Mucosa of stomach (tissue), 1 donor: ENCODE measurements at regions not wholly inside any gene's neighbourhood (a gene's known extent, or its start where the extent isn't known, plus 50 kb on each side); places are given as distances from the start of the nearest gene placed in this dataset.

Source experiments
- H3K27me3 ChIP-seq: one replicate; pipeline ENCODE4 v1.7.0; 2013; ENCODE audit warnings: mild to moderate bottlenecking, low read length; ENCODE audit not compliant: control insufficient read depth, insufficient read depth
- H3K36me3 ChIP-seq: one replicate; pipeline ENCODE4 v1.7.0; 2013; ENCODE audit warnings: low read length; ENCODE audit not compliant: control insufficient read depth, insufficient read depth
- H3K4me1 ChIP-seq: one replicate; pipeline ENCODE4 v1.7.0; 2013; ENCODE audit warnings: mild to moderate bottlenecking, low read length; ENCODE audit not compliant: control insufficient read depth, insufficient read depth
- H3K4me3 ChIP-seq: one replicate; pipeline ENCODE4 v1.7.0; 2013; ENCODE audit warnings: low read length
- H3K9ac ChIP-seq: one replicate; pipeline ENCODE4 v1.7.0; 2013; ENCODE audit warnings: mild to moderate bottlenecking, low read length, moderate library complexity
- H3K9me3 ChIP-seq: one replicate; pipeline ENCODE4 v1.7.0; 2013; ENCODE audit warnings: mild to moderate bottlenecking, low read length, moderate library complexity; ENCODE audit not compliant: control insufficient read depth
- donor health status: Pancreatic carcinoma.

DNA sequence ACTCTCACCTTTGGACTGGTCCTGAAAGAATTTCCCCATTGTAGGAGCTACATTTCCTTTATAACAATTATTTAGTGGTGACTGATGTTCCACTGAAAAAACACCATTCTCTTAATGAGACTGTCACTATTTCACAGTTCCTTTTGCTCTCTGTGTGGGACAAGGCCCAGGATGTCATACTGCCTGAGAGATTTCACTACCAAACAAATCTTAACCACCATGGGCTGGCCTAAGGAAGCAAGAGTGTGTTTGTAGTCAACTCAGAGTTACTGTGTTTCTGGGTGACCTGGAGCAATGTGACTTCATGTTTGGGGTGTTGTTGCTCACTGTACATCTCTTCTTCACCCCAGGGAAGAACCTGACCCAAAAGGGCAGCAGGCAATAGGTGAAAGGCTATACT is 50.1 kb upstream of the ZNF608 start:
- Histone ChIP-seq H3K4me1 (peaks cover 4% of the 10 kb centered on the region), H3K36me3 (no peaks in the 10 kb centered on the region), H3K4me3 (no peak overlapping the region), H3K9me3 (no peaks in the 10 kb centered on the region), H3K9ac (no peak overlapping the region), H3K27me3 (no peaks in the 10 kb centered on the region)

DNA sequence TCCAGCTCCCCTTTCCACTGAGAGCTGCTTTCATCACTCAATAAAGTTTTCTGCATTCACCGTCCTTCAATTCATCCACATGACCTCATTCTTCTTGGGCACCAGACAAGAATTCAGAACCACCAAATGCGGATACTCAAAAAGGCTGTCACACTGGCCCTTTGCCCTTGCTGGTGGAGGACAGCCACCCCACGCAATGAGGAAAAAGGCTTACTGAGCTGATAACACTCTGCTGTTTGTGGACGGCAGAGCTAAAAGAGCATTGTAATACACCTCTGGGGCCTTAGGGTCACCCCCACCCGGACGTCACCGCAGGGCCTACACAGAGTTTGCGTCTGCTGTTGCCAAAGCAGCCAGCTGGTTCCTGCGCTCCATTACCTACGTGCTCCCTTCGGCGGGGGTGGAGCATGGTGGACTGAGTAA is 51.2 kb upstream of the ZNF608 start:
- Histone ChIP-seq H3K4me1 (peaks cover 4% of the 10 kb centered on the region), H3K9ac (no peak overlapping the region), H3K27me3 (no peaks in the 10 kb centered on the region), H3K36me3 (no peaks in the 10 kb centered on the region), H3K4me3 (no peak overlapping the region), H3K9me3 (no peaks in the 10 kb centered on the region)

DNA sequence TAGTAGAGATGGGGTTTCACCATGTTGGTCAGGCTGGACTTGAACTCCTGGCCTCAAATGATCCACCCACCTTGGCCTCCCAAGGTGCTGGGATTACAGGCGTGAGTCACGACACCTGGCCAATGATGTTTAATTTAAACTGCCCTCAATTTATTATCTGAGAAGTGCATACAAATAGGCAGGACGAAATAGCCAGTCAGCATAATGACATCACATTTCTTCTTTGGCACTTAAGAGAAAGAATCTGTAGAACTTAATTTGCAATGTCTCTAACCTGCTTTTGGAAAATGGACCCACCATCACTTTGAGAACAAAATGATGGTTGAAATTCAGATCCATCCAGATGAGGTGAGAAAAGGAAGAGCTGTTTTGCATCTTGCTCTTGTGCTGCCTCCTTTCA is 52.5 kb upstream of the ZNF608 start:
- H3K9ac ChIP-seq, result no peak overlapping the region
- no peaks in the 10 kb centered on the region for H3K27me3 ChIP-seq
- H3K9me3 ChIP-seq, result no peaks in the 10 kb centered on the region
- no peaks in the 10 kb centered on the region for H3K36me3 ChIP-seq
- H3K4me1 ChIP-seq, result peaks cover 4% of the 10 kb centered on the region
- no peak overlapping the region for H3K4me3 ChIP-seq

DNA sequence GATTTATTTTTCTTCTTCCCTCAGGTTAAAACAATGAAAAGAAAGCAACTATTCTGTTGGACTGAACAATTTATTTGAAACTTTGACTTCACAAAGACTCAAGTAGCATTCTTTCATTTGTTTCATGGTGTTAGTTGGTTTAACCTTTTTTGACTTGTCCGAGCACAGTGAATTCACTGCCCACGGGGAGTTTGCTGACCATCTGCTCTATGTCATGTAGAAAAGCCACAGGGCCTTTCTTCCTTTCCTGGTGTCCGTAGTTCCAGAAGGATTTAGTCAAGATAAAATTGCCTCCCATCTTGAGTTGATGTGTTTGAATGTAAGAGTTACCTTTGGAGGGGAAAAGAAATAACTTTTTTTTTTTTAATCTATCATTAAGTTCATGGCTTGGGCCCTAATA is 55.1 kb upstream of the ZNF608 start:
- Histone ChIP-seq H3K4me1 (peaks cover 5% of the 10 kb centered on the region), H3K4me3 (no peak overlapping the region)

DNA sequence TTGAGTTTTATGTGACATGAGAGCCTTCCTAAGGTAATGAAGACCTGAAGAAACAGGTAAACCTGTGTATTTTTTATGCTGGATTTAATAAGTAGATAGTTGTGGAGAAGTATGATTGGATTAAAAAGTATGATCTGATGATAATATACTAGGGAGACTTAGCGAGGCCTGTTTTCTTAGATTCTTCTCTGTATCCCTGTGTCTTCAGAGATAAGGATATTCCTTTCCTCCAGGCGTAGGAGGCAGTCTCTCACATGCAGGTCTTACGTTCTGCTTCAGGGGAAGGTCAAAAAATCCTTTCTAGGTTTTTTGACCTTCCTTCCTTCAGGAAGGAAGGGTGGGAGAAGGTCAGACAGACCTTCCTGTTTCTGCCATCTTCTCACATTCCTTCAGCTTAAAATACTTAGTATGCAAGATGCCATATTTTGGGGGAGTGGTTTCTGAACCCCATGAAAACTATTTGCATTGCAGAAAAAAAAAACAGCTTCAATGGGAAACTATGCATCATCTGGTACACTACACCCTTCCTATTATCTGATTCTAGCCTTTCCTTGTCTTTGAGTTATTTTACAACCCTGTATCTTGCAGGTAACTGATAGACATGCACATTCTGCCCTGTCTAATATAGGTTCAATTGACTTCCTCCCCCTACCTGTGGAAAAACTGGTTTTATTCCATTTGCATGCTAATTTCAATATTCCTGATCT is 57.3 kb upstream of the ZNF608 start:
- Histone ChIP-seq H3K9ac (no peak overlapping the region), H3K4me3 (no peak overlapping the region), H3K27me3 (no peaks in the 10 kb centered on the region), H3K4me1 (peaks cover 7% of the 10 kb centered on the region), H3K9me3 (no peaks in the 10 kb centered on the region), H3K36me3 (no peaks in the 10 kb centered on the region)

More for the DNA sequence above, 55.1 kb upstream of the ZNF608 start:
- Histone ChIP-seq H3K9me3 (no peaks in the 10 kb centered on the region), H3K27me3 (no peaks in the 10 kb centered on the region), H3K36me3 (no peaks in the 10 kb centered on the region), H3K9ac (no peak overlapping the region)

DNA sequence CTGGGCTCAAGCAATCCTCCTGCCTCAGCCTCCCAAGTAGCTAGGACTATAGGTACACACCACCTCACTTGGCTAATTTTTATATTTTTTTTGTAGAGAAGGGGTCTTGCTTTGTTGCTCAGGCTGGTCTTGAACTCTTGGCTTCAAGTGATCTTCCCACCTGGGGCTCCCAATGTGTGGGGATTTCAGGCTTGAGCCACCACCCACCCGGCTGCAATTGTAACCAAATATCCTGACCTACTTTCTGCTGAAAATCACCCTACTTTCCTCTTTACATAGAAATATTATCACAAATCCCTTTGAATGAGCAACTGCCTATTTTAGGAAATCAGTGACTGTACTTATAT is 59.6 kb upstream of the ZNF608 start:
- Histone ChIP-seq H3K27me3 (no peaks in the 10 kb centered on the region), H3K36me3 (no peaks in the 10 kb centered on the region), H3K4me1 (peaks cover 7% of the 10 kb centered on the region), H3K9me3 (no peaks in the 10 kb centered on the region), H3K4me3 (no peak overlapping the region), H3K9ac (no peak overlapping the region)

DNA sequence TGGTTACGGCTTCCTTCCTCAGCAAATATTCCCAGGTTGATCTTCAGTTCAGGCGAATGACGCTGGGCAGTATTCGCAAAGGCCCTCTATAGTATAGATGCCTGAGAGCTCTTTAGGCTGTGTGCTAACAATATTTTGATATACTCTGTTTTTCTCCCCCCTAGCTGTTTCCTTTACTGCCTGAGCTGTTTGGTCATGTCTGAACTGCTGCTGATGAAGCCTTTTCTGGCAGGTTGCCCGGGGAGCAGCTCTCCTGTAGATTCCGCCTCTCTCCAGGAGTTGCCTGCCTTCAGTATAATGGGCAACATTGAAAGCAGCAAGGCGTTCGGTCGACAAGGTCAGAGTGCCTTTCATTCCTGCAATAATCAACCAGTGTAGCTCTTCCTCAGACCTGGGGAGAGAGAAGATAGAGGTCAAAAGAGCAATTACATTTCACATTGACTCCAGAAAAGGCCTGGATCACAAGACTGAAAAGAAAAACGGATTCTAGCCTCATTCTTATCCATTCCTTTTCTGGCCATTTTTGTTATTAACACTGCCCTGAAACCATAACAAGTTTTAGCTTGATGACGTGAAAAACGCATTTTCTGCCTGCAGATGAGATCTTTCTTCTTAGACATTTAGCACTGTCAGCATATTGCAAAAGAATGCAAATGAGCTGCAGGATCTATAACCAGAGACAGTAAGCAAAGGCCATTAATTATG is 60.1 kb upstream of the ZNF608 start:
- no peaks in the 10 kb centered on the region for H3K9me3 ChIP-seq
- peaks cover 7% of the 10 kb centered on the region for H3K4me1 ChIP-seq
- no peaks in the 10 kb centered on the region for H3K27me3 ChIP-seq
- H3K4me3 ChIP-seq, result no peak overlapping the region
- no peak overlapping the region for H3K9ac ChIP-seq
- no peaks in the 10 kb centered on the region for H3K36me3 ChIP-seq

DNA sequence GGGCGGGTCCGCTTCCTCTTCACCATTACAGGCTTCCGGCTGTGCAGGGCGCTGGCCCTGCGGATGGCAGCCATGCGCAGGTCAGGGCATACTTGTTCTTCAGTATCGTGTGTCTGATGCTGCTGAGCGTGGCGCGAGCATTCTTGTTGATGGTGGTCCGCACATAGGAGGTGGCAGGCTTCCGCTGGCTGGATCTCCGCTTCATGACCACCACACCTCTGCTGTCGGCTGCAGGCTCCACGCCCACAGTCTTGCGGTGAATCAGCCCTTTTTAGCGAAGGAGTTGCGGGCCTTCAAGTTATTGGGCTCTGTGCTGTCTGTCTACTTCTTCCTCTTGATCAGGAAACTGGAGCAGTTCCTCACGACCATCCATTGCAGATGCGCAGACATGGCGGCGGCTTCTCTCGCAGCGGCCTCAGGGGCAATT is 62.4 kb upstream of the ZNF608 start:
- Histone ChIP-seq H3K9ac (no peak overlapping the region), H3K4me3 (no peak overlapping the region), H3K36me3 (no peaks in the 10 kb centered on the region), H3K4me1 (peaks cover 14% of the 10 kb centered on the region), H3K9me3 (no peaks in the 10 kb centered on the region), H3K27me3 (no peaks in the 10 kb centered on the region)

DNA sequence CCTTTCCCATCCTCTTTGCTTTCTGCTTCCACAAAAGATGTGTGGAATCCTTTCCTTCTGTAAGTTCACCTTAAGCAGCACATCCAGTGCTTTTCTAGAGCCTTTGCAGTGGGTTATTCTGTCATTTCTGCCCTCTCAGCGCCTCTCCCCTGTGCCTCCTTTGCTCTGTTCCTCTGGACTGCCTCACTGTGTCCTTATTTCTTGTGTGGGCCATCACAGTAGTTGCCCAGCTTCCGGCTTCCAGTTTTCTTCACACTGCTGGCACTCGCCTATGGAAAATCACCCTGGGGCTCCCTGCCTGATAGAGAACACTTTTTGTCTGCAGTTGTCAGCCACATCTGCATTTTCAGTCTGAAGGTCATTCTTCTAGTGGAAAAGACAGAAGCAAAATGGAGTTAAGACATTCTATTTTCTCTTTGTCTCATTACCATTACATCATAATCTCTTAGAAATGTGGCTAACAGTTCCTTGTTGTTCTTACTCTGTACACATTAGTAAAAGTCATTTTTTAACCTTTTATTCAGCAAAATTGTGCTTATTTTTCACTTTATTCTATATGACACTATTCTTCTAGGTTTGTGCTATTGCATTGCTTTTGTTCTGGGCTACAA is 64.1 kb upstream of the ZNF608 start:
- H3K4me3 ChIP-seq, result no peak overlapping the region
- H3K9me3 ChIP-seq, result no peaks in the 10 kb centered on the region
- no peak overlapping the region for H3K9ac ChIP-seq
- no peaks in the 10 kb centered on the region for H3K27me3 ChIP-seq
- peaks cover 14% of the 10 kb centered on the region for H3K4me1 ChIP-seq
- no peaks in the 10 kb centered on the region for H3K36me3 ChIP-seq

DNA sequence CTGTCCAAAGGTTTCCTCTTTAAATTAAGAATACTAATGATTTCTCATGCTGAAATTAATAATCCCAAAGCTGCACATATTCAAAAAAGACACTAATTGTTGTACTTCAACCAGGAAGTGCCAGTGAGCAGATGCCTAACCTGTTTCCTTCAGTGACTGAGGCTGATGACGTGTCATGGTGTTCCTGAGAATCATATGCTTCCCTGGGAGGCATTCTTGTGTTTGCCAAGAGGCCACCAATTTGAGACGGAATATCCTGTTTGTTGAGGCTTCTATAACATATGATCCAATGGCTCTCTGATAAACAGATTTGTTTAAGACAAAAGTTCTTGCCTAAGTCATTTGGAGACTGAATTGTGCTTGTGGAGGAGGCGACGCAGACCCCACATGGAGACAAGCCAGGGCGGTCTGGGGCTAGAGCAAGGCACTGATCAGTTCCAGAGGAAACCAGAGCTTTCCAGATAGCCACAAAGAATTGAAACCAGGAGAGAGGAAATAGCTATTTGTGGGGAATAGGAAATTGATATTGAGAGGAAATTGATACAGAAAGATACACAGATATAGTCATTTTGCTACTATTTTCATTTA is 66.4 kb upstream of the ZNF608 start:
- peaks cover 7% of the 10 kb centered on the region for H3K4me1 ChIP-seq
- H3K9ac ChIP-seq, result no peak overlapping the region
- H3K4me3 ChIP-seq, result no peak overlapping the region
- no peaks in the 10 kb centered on the region for H3K36me3 ChIP-seq
- no peaks in the 10 kb centered on the region for H3K27me3 ChIP-seq
- no peaks in the 10 kb centered on the region for H3K9me3 ChIP-seq

DNA sequence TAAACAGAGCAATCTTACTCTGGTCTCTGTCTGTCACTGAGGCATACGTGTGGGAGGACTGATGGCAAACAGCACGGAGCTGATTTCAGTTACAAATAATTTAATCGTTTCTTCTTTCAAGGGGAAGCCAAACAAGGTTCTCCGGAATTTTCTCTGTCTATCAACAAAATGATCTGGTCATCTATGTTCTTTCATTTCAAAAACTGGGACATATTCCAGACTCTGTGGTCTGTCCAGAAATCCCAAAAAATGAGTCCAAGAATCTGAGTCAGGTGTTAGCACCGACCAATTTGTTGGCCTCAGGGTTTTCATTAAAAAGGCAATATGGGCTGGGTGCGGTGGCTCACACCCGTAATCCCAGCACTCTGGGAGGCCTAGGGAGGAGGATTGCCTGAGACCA is 69.9 kb upstream of the ZNF608 start:
- H3K9ac ChIP-seq, result no peak overlapping the region
- H3K9me3 ChIP-seq, result no peaks in the 10 kb centered on the region
- no peak overlapping the region for H3K4me3 ChIP-seq
- peaks cover 7% of the 10 kb centered on the region for H3K4me1 ChIP-seq
- H3K36me3 ChIP-seq, result no peaks in the 10 kb centered on the region
- H3K27me3 ChIP-seq, result no peaks in the 10 kb centered on the region

DNA sequence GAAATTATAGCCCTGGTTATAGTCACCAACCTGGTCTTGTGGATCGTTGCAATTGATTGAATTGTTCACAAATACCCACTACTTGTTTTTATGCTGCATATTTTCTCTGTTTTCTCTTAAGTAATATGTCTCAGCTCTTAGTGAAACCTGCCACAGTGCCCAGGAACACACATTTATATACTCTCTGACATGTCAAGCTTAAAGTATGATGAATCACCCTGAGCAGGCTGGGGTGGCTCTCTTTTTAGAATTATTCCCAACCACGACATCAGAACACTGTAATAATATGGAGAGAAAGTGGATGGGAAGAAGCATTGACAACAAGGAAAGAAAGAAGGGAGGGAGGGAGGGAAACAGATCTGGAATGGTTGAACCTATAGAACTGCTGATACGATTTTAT is 72.8 kb upstream of the ZNF608 start:
- Histone ChIP-seq H3K9ac (no peak overlapping the region), H3K4me1 (no peaks in the 10 kb centered on the region), H3K27me3 (no peaks in the 10 kb centered on the region), H3K9me3 (no peaks in the 10 kb centered on the region), H3K36me3 (no peaks in the 10 kb centered on the region), H3K4me3 (no peak overlapping the region)
